ENCODE measurements at regions not wholly inside any gene's neighbourhood (a gene's known extent, or its start where the extent isn't known, plus 50 kb on each side); places are given as distances from the start of the nearest gene placed in this dataset.

DNA sequence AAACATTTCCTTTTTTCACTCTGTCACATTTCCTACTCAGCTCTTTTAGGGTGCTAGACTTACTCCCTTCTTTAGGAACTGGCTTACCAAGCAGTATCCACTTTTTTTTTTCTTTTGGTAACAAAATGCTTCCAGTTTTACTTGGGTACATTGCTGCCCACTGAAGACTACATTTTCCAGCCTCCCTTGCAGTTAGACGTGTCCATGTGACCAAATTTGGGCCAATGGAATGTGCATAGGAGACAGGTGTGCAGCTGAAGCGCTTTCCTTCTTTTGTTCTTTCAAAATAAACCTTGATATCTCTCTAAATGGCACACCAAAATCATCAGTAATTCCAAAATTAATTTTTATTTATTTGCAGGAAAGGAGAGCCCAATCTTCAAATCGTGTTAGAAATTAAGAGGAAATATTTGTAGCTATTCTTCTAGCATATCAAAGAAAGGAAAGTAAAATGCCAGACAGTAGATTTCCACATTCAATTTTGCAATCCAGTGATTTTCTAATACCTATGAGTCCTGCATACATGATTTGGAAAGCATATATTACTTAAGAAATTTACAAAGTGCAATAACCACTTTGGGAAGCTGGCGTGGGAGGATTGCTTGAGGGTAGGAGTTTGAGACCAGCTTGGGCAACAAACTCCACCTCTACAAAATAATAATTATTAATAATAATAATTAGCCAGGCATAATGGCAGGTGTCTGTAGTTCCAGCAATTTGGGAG lies 422.0 kb upstream of the FRG2C start:
- in situ Hi-C loops (cut with MboI), result no loop called here
- POLR2A ChIA-PET, result no interaction called here
- peak; percentile 67 for ATAC-seq
- Histone ChIP-seq H3K4me1 (ENCODE audit: control insufficient read depth, insufficient read depth, low read length) (no peaks in the 10 kb centered on the region), H2AFZ (ENCODE audit: control insufficient read depth, low read depth, low read length) (no peak overlapping the region), H3K27me3 (replicated peaks in 1 of 2; ENCODE audit: control insufficient read depth in 2 of 2, insufficient read depth in 2 of 2, low read length in 1 of 2) (no peaks in the 10 kb centered on the region), H3K27ac (ENCODE audit: control insufficient read depth, insufficient read depth) (no peak overlapping the region), H3K4me2 (ENCODE audit: control insufficient read depth, insufficient read depth) (no peak overlapping the region), H3K36me3 (ENCODE audit: control insufficient read depth in 2 of 2, insufficient read depth in 2 of 2, low read length in 1 of 2) (no peaks in the 10 kb centered on the region), H3K79me2 (ENCODE audit: control insufficient read depth, insufficient read depth, low read length) (no peaks in the 10 kb centered on the region), H3K4me3 (no peak overlapping the region), H4K20me1 (ENCODE audit: control insufficient read depth, insufficient read depth) (no peaks in the 10 kb centered on the region), H3K9ac (ENCODE audit: control insufficient read depth, insufficient read depth, low read length) (no peak overlapping the region), H3K9me3 (replicated peaks; ENCODE audit: control insufficient read depth, insufficient read depth, low read length) (no peaks in the 10 kb centered on the region)
- intact Hi-C loops (cut with micrococcal nuclease; ENCODE audit: unreplicated experiment), result no loop called here
- BruUV-seq (replicated peaks), result no TSS peak
- no peak for TF ChIP-seq EZH2 (IDR thresholded peaks at IDR 0.05; ENCODE audit: borderline replicate concordance, control insufficient read depth, low read depth, low read length)
- no peak for TF ChIP-seq BACH1 (IDR thresholded peaks at IDR 0.05; ENCODE audit: borderline replicate concordance)
- no peak for TF ChIP-seq MTA2 (IDR thresholded peaks at IDR 0.05; ENCODE audit: low read depth)
- TF ChIP-seq IKZF1 (conservative IDR thresholded peaks at IDR 0.05), result no peak
- no peak for TF ChIP-seq NFYA (IDR thresholded peaks at IDR 0.05; ENCODE audit: borderline replicate concordance, low read depth, low read length)
- TF ChIP-seq BHLHE40 (IDR thresholded peaks at IDR 0.05; ENCODE audit: borderline replicate concordance in 1 of 2, low read depth in 2 of 2, low read length in 1 of 2), result no peak
- SMC1A ChIA-PET (ENCODE audit: uncharacterized antibody, unreplicated experiment), result interaction anchor here (0.5 to 2.0 kb wide), 3 partner anchors 12 to 91 kb away, joined by 3 to 8 read pairs (median 3); no protein-coding TSS in a partner anchor
- no peak for DNase-seq (ENCODE audit: low read depth, low spot score)
- FAIRE-seq, result no peak
- 3% methylated on average over 4 of the region's 4 CpGs for WGBS (ENCODE audit: insufficient coverage, insufficient replicate concordance, low lambda C conversion rate, missing lambda C conversion rate)
- RAD21 ChIA-PET (ENCODE audit: unreplicated experiment), result no interaction called here
- CTCF ChIA-PET, result interaction anchor here (0.6 kb wide), 1 partner anchor 32 kb away, joined by 3 read pairs; no protein-coding TSS in a partner anchor

DNA sequence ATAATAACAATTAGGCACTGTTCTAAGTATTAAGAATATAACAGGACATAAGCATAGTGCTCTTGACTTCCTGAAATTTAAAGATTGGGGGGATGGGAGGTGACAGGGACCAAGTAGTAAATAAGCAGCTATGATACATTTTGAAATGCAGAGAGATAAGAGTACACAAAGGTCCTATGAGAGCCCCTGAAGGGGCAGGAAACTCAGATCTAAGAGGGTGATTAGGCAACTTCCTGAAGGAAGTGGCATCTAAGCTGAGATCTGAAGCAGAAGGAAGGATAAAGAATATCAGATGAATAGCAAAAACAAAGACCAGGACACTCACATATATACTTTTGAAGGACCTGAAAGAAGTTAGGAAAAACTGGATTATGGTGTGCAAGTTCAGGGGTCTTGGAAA lies 415.2 kb upstream of the FRG2C start:
- ChIA-PET POLR2A (interaction anchor here (1.1 kb wide), 1 partner anchor 9 kb away, joined by 3 read pairs; no protein-coding TSS in a partner anchor), CTCF (interaction anchor here (1.3 kb wide), 1 partner anchor 9 kb away, joined by 4 read pairs; no protein-coding TSS in a partner anchor), RAD21 (ENCODE audit: unreplicated experiment) (no interaction called here), SMC1A (ENCODE audit: uncharacterized antibody, unreplicated experiment) (no interaction called here)
- H3K9me3 ChIP-seq (replicated peaks; ENCODE audit: control insufficient read depth, insufficient read depth, low read length), result no peaks in the 10 kb centered on the region
- no peak overlapping the region for H3K9ac ChIP-seq (ENCODE audit: control insufficient read depth, insufficient read depth, low read length)
- BruUV-seq (replicated peaks), result no TSS peak
- no peak for DNase-seq (ENCODE audit: low read depth, low spot score)
- ATAC-seq, result no peak
- H3K79me2 ChIP-seq (ENCODE audit: control insufficient read depth, insufficient read depth, low read length), result no peaks in the 10 kb centered on the region
- H2AFZ ChIP-seq (ENCODE audit: control insufficient read depth, low read depth, low read length), result no peak overlapping the region
- H3K4me3 ChIP-seq, result no peak overlapping the region
- no peaks in the 10 kb centered on the region for H3K27me3 ChIP-seq (replicated peaks in 1 of 2; ENCODE audit: control insufficient read depth in 2 of 2, insufficient read depth in 2 of 2, low read length in 1 of 2)
- H3K27ac ChIP-seq (ENCODE audit: control insufficient read depth, insufficient read depth), result no peak overlapping the region
- no peaks in the 10 kb centered on the region for H3K36me3 ChIP-seq (ENCODE audit: control insufficient read depth in 2 of 2, insufficient read depth in 2 of 2, low read length in 1 of 2)
- H3K4me2 ChIP-seq (ENCODE audit: control insufficient read depth, insufficient read depth), result no peak overlapping the region
- no peak for FAIRE-seq
- intact Hi-C loops (cut with micrococcal nuclease; ENCODE audit: unreplicated experiment), result no loop called here
- H4K20me1 ChIP-seq (ENCODE audit: control insufficient read depth, insufficient read depth), result no peaks in the 10 kb centered on the region
- in situ Hi-C loops (cut with MboI), result no loop called here
- no peaks in the 10 kb centered on the region for H3K4me1 ChIP-seq (ENCODE audit: control insufficient read depth, insufficient read depth, low read length)
- TF ChIP-seq, protein P1, sequence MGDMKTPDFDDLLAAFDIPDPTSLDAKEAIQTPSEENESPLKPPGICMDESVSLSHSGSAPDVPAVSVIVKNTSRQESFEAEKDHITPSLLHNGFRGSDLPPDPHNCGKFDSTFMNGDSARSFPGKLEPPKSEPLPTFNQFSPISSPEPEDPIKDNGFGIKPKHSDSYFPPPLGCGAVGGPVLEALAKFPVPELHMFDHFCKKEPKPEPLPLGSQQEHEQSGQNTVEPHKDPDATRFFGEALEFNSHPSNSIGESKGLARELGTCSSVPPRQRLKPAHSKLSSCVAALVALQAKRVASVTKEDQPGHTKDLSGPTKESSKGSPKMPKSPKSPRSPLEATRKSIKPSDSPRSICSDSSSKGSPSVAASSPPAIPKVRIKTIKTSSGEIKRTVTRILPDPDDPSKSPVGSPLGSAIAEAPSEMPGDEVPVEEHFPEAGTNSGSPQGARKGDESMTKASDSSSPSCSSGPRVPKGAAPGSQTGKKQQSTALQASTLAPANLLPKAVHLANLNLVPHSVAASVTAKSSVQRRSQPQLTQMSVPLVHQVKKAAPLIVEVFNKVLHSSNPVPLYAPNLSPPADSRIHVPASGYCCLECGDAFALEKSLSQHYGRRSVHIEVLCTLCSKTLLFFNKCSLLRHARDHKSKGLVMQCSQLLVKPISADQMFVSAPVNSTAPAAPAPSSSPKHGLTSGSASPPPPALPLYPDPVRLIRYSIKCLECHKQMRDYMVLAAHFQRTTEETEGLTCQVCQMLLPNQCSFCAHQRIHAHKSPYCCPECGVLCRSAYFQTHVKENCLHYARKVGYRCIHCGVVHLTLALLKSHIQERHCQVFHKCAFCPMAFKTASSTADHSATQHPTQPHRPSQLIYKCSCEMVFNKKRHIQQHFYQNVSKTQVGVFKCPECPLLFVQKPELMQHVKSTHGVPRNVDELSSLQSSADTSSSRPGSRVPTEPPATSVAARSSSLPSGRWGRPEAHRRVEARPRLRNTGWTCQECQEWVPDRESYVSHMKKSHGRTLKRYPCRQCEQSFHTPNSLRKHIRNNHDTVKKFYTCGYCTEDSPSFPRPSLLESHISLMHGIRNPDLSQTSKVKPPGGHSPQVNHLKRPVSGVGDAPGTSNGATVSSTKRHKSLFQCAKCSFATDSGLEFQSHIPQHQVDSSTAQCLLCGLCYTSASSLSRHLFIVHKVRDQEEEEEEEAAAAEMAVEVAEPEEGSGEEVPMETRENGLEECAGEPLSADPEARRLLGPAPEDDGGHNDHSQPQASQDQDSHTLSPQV (IDR thresholded peaks at IDR 0.05), result no peak
- TF ChIP-seq CREB1 (IDR thresholded peaks at IDR 0.05; ENCODE audit: low read depth) (no peak), DPF2 (IDR thresholded peaks at IDR 0.05) (no peak)
- TF ChIP-seq, protein P2, sequence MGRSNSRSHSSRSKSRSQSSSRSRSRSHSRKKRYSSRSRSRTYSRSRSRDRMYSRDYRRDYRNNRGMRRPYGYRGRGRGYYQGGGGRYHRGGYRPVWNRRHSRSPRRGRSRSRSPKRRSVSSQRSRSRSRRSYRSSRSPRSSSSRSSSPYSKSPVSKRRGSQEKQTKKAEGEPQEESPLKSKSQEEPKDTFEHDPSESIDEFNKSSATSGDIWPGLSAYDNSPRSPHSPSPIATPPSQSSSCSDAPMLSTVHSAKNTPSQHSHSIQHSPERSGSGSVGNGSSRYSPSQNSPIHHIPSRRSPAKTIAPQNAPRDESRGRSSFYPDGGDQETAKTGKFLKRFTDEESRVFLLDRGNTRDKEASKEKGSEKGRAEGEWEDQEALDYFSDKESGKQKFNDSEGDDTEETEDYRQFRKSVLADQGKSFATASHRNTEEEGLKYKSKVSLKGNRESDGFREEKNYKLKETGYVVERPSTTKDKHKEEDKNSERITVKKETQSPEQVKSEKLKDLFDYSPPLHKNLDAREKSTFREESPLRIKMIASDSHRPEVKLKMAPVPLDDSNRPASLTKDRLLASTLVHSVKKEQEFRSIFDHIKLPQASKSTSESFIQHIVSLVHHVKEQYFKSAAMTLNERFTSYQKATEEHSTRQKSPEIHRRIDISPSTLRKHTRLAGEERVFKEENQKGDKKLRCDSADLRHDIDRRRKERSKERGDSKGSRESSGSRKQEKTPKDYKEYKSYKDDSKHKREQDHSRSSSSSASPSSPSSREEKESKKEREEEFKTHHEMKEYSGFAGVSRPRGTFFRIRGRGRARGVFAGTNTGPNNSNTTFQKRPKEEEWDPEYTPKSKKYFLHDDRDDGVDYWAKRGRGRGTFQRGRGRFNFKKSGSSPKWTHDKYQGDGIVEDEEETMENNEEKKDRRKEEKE (IDR thresholded peaks at IDR 0.05), result no peak

All from GM12878 (cell line).